ENCODE measurements at regions not wholly inside any gene's neighbourhood (a gene's known extent, or its start where the extent isn't known, plus 50 kb on each side); places are given as distances from the start of the nearest gene placed in this dataset.

DNA sequence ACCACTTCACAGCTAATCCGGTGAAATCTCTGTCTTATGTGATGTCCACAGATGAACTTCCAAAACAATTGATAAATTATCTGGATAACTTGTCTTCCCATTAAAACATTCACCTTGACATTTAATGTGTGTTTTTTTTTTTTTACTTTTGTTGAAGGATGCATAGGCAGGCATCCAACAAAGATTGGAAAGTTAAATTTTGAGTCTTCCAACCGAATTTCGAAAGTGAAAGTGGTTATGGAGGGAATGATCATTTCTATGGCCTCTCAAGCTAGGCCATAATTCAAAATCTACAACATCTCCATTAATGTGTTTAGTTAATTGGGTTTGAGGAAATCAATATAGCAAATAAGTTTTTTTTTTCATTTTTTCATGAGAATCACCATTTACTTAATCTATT lies 1495.5 kb upstream of the ACVR2A start:
- DNase-seq (ENCODE audit: low spot score) = no peak
- H3K27ac ChIP-seq (ENCODE audit: poor library complexity, severe bottlenecking) = no peak overlapping the region
- no peaks in the 10 kb centered on the region for H3K4me1 ChIP-seq (ENCODE audit: insufficient read depth, poor library complexity, severe bottlenecking)
- H3K4me3 ChIP-seq (ENCODE audit: severe bottlenecking) = no peak overlapping the region
- no peaks in the 10 kb centered on the region for H3K9me3 ChIP-seq (ENCODE audit: severe bottlenecking)
- no peaks in the 10 kb centered on the region for H3K36me3 ChIP-seq (ENCODE audit: low read depth)
- no peaks in the 10 kb centered on the region for H3K27me3 ChIP-seq (ENCODE audit: insufficient read depth, poor library complexity, severe bottlenecking)
- ATAC-seq (ENCODE audit: low read depth) = no peak
- TF ChIP-seq, protein P1, sequence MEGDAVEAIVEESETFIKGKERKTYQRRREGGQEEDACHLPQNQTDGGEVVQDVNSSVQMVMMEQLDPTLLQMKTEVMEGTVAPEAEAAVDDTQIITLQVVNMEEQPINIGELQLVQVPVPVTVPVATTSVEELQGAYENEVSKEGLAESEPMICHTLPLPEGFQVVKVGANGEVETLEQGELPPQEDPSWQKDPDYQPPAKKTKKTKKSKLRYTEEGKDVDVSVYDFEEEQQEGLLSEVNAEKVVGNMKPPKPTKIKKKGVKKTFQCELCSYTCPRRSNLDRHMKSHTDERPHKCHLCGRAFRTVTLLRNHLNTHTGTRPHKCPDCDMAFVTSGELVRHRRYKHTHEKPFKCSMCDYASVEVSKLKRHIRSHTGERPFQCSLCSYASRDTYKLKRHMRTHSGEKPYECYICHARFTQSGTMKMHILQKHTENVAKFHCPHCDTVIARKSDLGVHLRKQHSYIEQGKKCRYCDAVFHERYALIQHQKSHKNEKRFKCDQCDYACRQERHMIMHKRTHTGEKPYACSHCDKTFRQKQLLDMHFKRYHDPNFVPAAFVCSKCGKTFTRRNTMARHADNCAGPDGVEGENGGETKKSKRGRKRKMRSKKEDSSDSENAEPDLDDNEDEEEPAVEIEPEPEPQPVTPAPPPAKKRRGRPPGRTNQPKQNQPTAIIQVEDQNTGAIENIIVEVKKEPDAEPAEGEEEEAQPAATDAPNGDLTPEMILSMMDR (IDR thresholded peaks at IDR 0.05; ENCODE audit: poor library complexity, severe bottlenecking) = no peak

DNA sequence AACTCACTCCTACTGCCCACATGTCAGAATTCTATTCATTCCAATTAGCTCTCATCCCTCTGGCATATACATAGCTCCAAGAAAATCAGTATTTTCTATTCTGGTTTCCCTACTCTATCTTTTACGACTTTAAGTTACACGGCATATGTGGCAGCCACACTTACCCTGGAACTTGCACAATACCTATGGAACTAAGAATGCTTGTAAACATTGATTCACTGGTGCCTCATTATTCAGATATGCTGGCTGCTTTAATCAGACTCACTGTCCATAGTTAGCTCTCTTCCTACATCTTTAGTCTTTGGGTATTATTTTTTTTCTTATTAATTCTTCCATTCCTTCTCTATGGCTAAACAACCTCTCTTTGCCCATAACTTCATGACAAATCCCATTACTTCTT lies 1519.9 kb upstream of the ACVR2A start:
- Histone ChIP-seq H3K9me3 (ENCODE audit: severe bottlenecking) (no peaks in the 10 kb centered on the region), H3K27me3 (ENCODE audit: insufficient read depth, poor library complexity, severe bottlenecking) (no peaks in the 10 kb centered on the region), H3K4me3 (ENCODE audit: severe bottlenecking) (no peak overlapping the region), H3K4me1 (ENCODE audit: insufficient read depth, poor library complexity, severe bottlenecking) (peaks cover 3% of the 10 kb centered on the region), H3K36me3 (ENCODE audit: low read depth) (no peaks in the 10 kb centered on the region), H3K27ac (ENCODE audit: poor library complexity, severe bottlenecking) (no peak overlapping the region)
- DNase-seq (ENCODE audit: low spot score) = no peak
- TF ChIP-seq, protein P1 (IDR thresholded peaks at IDR 0.05; ENCODE audit: poor library complexity, severe bottlenecking) = no peak
- peak; percentile 95 for ATAC-seq (ENCODE audit: low read depth)

DNA sequence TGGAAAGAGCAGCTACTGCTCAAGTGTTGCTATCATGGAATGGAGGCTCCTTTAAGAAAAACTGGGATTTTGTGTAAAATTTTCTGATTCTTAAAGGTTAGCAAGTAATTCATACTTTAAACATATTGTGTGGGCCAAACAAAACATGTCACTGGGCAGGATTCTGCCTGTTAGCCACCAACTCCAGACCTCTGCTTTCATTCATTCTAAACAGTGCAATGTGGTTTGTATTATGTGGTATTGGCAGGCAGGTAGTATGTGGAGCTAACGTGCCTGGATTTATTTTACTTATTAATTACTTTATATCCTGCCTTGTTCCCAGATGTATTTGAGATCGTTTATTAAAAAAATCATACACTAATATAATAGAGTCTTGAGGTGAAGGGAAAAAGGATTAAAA lies 1521.3 kb upstream of the ACVR2A start:
- Histone ChIP-seq H3K4me3 (ENCODE audit: severe bottlenecking) (no peak overlapping the region), H3K27me3 (ENCODE audit: insufficient read depth, poor library complexity, severe bottlenecking) (no peaks in the 10 kb centered on the region), H3K4me1 (ENCODE audit: insufficient read depth, poor library complexity, severe bottlenecking) (peaks cover 3% of the 10 kb centered on the region), H3K9me3 (ENCODE audit: severe bottlenecking) (no peaks in the 10 kb centered on the region), H3K27ac (ENCODE audit: poor library complexity, severe bottlenecking) (no peak overlapping the region), H3K36me3 (ENCODE audit: low read depth) (no peaks in the 10 kb centered on the region)
- TF ChIP-seq, protein P1 (IDR thresholded peaks at IDR 0.05; ENCODE audit: poor library complexity, severe bottlenecking) = no peak
- no peak for DNase-seq (ENCODE audit: low spot score)
- ATAC-seq (ENCODE audit: low read depth) = no peak

DNA sequence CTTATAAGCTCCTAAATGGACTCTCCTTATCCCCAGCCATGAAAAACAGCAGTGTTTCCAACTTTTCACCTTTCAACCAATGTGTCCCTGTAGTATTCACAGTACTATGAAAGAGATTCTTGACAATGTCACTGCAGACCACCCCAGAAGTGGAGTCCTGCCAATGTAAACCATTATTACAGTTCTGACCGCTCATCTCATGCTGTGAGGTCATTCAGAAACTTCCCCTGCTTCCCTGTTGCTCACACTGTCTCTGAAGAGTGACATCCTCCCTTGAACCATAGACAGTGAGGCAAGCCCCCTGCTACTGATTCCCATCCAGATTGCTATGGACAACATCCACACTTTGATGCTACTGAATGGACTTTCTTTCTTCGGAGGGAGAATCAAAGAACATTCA lies 1523.7 kb upstream of the ACVR2A start:
- no peaks in the 10 kb centered on the region for H3K27me3 ChIP-seq (ENCODE audit: insufficient read depth, poor library complexity, severe bottlenecking)
- ATAC-seq (ENCODE audit: low read depth) (no peak), DNase-seq (ENCODE audit: low spot score) (no peak)
- no peaks in the 10 kb centered on the region for H3K36me3 ChIP-seq (ENCODE audit: low read depth)
- no peak overlapping the region for H3K4me3 ChIP-seq (ENCODE audit: severe bottlenecking)
- no peaks in the 10 kb centered on the region for H3K9me3 ChIP-seq (ENCODE audit: severe bottlenecking)
- no peak overlapping the region for H3K27ac ChIP-seq (ENCODE audit: poor library complexity, severe bottlenecking)
- TF ChIP-seq, protein P1 (IDR thresholded peaks at IDR 0.05; ENCODE audit: poor library complexity, severe bottlenecking) = no peak
- peaks cover 6% of the 10 kb centered on the region for H3K4me1 ChIP-seq (ENCODE audit: insufficient read depth, poor library complexity, severe bottlenecking)

DNA sequence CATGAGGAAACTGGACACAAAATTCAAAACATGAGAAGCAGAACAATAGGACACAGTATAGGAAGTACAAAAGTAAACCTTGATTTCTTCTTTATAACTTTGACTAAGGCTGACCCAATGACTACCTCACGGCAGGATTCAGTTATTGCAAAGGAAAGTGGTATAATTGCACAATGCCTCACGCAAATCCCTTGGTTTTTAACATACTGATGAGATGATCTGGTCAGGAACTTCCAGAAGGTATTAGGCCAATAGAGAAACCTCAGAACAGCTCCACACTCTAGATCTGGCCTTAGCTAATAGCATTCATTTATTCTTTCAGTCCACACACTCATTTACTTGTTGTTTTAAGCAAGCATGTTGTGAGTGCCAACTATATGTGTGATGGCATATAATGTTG lies 1526.9 kb upstream of the ACVR2A start:
- Histone ChIP-seq H3K36me3 (ENCODE audit: low read depth) (no peaks in the 10 kb centered on the region), H3K27me3 (ENCODE audit: insufficient read depth, poor library complexity, severe bottlenecking) (no peaks in the 10 kb centered on the region), H3K4me3 (ENCODE audit: severe bottlenecking) (no peak overlapping the region), H3K27ac (ENCODE audit: poor library complexity, severe bottlenecking) (no peak overlapping the region), H3K4me1 (ENCODE audit: insufficient read depth, poor library complexity, severe bottlenecking) (peaks cover 10% of the 10 kb centered on the region), H3K9me3 (ENCODE audit: severe bottlenecking) (no peaks in the 10 kb centered on the region)
- peak; percentile 79 for ATAC-seq (ENCODE audit: low read depth)
- no peak for DNase-seq (ENCODE audit: low spot score)
- TF ChIP-seq, protein P1 (IDR thresholded peaks at IDR 0.05; ENCODE audit: poor library complexity, severe bottlenecking) = no peak

Data from RWPE2 (cell line).